Breast epithelium (tissue), 4 donors: ENCODE measurements at regions not wholly inside any gene's neighbourhood (a gene's known extent, or its start where the extent isn't known, plus 50 kb on each side); places are given as distances from the start of the nearest gene placed in this dataset.

Experiments
- DNase-seq, 2 donors: peaks; one replicate each; pipeline ENCODE4 v3.0.0-alpha.2; 2019; ENCODE audit warnings: low spot score in 2 of 2
- H3K27ac ChIP-seq, 2 donors: fragments of 200-600 bp; sonication (generic) in 1 of 2; one replicate each; pipeline ENCODE4 v1.5.1; 2016 to 2019; ENCODE audit warnings: mild to moderate bottlenecking in 1 of 2
- H3K27me3 ChIP-seq, 2 donors: fragments of 200-600 bp; sonication (generic) in 1 of 2; one replicate each; pipeline versions ENCODE4 v1.5.1 to v1.6.0; 2017 to 2019; ENCODE audit warnings: control low read depth in 1 of 2, mild to moderate bottlenecking in 1 of 2
- H3K36me3 ChIP-seq: fragments of 200-600 bp; one replicate; pipeline ENCODE4 v1.5.1; 2019
- H3K4me1 ChIP-seq, 2 donors: fragments of 200-600 bp; sonication (generic); one replicate each; pipeline ENCODE4 v1.5.1; 2016 to 2019; ENCODE audit warnings: control low read depth in 1 of 2
- H3K4me3 ChIP-seq, 3 donors: fragments of 200-600 bp; sonication (generic); 1 replicate in 2 of 3; 2 replicates in 1 of 3; pipeline ENCODE4 v1.5.1; 2016 to 2019; ENCODE audit warnings: mild to moderate bottlenecking in 3 of 3, moderate library complexity in 2 of 3
- H3K9me3 ChIP-seq, 2 donors: fragments of 200-600 bp; sonication (generic) in 1 of 2; one replicate each; pipeline ENCODE4 v1.5.1; 2016 to 2019; ENCODE audit warnings: control low read depth in 1 of 2
- CTCF ChIP-seq, 3 donors: fragments of 450-650 bp; IDR thresholded peaks; one replicate each; pipeline ENCODE4 v1.5.1; 2016 to 2017; ENCODE audit warnings: antibody characterized with exemption in 3 of 3, mild to moderate bottlenecking in 3 of 3, moderate library complexity in 3 of 3
- POLR2A ChIP-seq: fragments of 450-650 bp; IDR thresholded peaks from one replicate; pipeline ENCODE4 v1.6.1; 2016; ENCODE audit warnings: antibody characterized with exemption, mild to moderate bottlenecking, moderate library complexity
- POLR2AphosphoS5 ChIP-seq, 3 donors: sonication (generic); formaldehyde crosslinking; IDR thresholded peaks; one replicate each; pipeline ENCODE4 v1.6.1; 2017; ENCODE audit warnings: antibody characterized with exemption in 3 of 3
- intact Hi-C: fragments of 100-400 bp; cut with DNase I; formaldehyde crosslinking; loops from one replicate; pipeline ENCODE4 v1.15.1; 2023; ENCODE audit warnings: low total_unique reads

GRCh38 chr6:164911873-164912580 is 397.4 kb downstream of the C6orf118 start:
- Histone ChIP-seq H3K4me1 (no peaks in the 10 kb centered on the region), H3K36me3 (no peaks in the 10 kb centered on the region), H3K27me3 (no peaks in the 10 kb centered on the region), H3K9me3 (peaks cover 0 to under 1% of the 10 kb centered on the region in 2 donors), H3K4me3 (no peak overlapping the region), H3K27ac (no peak overlapping the region)
- intact Hi-C loops, result no loop called here
- no peak for DNase-seq
- TF ChIP-seq POLR2AphosphoS5 (IDR thresholded peaks at IDR 0.05), result no peak
- no peak for TF ChIP-seq CTCF (IDR thresholded peaks at IDR 0.05)
- no peak for TF ChIP-seq POLR2A

DNA sequence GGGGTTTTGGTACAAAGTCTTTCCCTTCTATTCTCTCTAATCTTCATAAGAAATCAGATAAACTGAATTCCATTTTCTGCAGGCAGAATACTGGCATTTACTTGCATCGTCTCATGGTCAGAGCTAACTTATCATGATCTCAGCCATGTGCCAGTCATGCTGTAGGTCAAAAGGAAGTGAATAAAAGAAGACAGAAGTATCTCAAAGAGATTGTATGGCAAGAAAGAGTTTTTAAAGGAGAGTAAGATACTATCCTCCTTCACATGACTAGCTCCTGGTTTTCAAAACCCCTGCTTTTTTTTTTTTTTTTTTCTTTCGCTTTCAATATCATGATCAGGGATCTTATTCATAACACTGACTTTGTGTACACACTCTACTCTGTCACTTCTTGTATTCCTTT is 398.3 kb downstream of the C6orf118 start:
- no peak overlapping the region for H3K4me3 ChIP-seq
- intact Hi-C loops, result no loop called here

GRCh38 chr6:164906766-164907165 is 402.6 kb downstream of the C6orf118 start:
- Histone ChIP-seq H3K27me3 (no peaks in the 10 kb centered on the region), H3K9me3 (no peaks in the 10 kb centered on the region), H3K36me3 (no peaks in the 10 kb centered on the region), H3K27ac (no peak overlapping the region), H3K4me3 (no peak overlapping the region), H3K4me1 (no peaks in the 10 kb centered on the region)
- intact Hi-C loops, result loop anchor here (1.0 kb wide), 1 partner anchor 9 kb away; no protein-coding TSS in a partner anchor
- DNase-seq, result no peak
- TF ChIP-seq POLR2A (no peak), POLR2AphosphoS5 (IDR thresholded peaks at IDR 0.05) (no peak), CTCF (IDR thresholded peaks at IDR 0.05) (no peak)

More for the DNA sequence above, 398.3 kb downstream of the C6orf118 start:
- Histone ChIP-seq H3K4me1 (no peaks in the 10 kb centered on the region), H3K27ac (no peak overlapping the region), H3K36me3 (no peaks in the 10 kb centered on the region), H3K27me3 (no peaks in the 10 kb centered on the region), H3K9me3 (no peaks in the 10 kb centered on the region)
- no peak for DNase-seq
- TF ChIP-seq POLR2AphosphoS5 (IDR thresholded peaks at IDR 0.05) (no peak), CTCF (IDR thresholded peaks at IDR 0.05) (no peak), POLR2A (no peak)

- intact Hi-C loops, result no loop called here
- no peaks in the 10 kb centered on the region for H3K27me3 ChIP-seq
- H3K27ac ChIP-seq, result no peak overlapping the region
- no peak for DNase-seq
- H3K9me3 ChIP-seq, result no peaks in the 10 kb centered on the region
- no peaks in the 10 kb centered on the region for H3K36me3 ChIP-seq
- TF ChIP-seq POLR2A (no peak), CTCF (IDR thresholded peaks at IDR 0.05) (no peak), POLR2AphosphoS5 (IDR thresholded peaks at IDR 0.05) (no peak)
- no peaks in the 10 kb centered on the region for H3K4me1 ChIP-seq
- no peak overlapping the region for H3K4me3 ChIP-seq
Observed at GRCh38 chr6:164905311-164905710, 404.1 kb downstream of the C6orf118 start.

- intact Hi-C loops, result no loop called here
- Histone ChIP-seq H3K27ac (no peak overlapping the region), H3K36me3 (no peaks in the 10 kb centered on the region), H3K4me1 (no peaks in the 10 kb centered on the region), H3K27me3 (no peaks in the 10 kb centered on the region), H3K4me3 (no peak overlapping the region), H3K9me3 (no peaks in the 10 kb centered on the region)
- DNase-seq, result no peak
- TF ChIP-seq POLR2A (no peak), POLR2AphosphoS5 (IDR thresholded peaks at IDR 0.05) (no peak), CTCF (IDR thresholded peaks at IDR 0.05) (no peak)
Observed at GRCh38 chr6:164898412-164898811, 411.0 kb downstream of the C6orf118 start.
